ENCODE measurements at regions not wholly inside any gene's neighbourhood (a gene's known extent, or its start where the extent isn't known, plus 50 kb on each side); places are given as distances from the start of the nearest gene placed in this dataset.

- no peak for DNase-seq
- ChIA-PET POLR2A (interaction anchor here (1.1 to 1.6 kb wide), 2 partner anchors 178 to 190 kb away, joined by 4 read pairs; no protein-coding TSS in a partner anchor), CTCF (interaction anchor here (0.8 kb wide), 1 partner anchor 177 kb away, joined by 3 read pairs; no protein-coding TSS in a partner anchor)
- Mint-ChIP-seq H3K27me3 (no peaks in the 10 kb centered on the region), H3K36me3 (peaks cover 3 to 16% (median 4%) of the 10 kb centered on the region in 3 donors), H3K27ac (peak overlapping the region; percentile 80 to 99 (median 95)), H3K4me3 (peak overlapping the region; percentile 88 to 96 (median 94)), H3K4me1 (peaks cover 30 to 41% (median 39%) of the 10 kb centered on the region in 3 donors), H3K9me3 (no peaks in the 10 kb centered on the region)
- no peaks in the 10 kb centered on the region for H3K27me3 ChIP-seq (ENCODE audit: insufficient read depth, low read length, poor library complexity, severe bottlenecking)
- H3K4me1 ChIP-seq (ENCODE audit: insufficient read depth, low read length) = peaks cover 20% of the 10 kb centered on the region
- peak overlapping the region; percentile 77 for H3K27ac ChIP-seq (ENCODE audit: low read depth, low read length)
- no peaks in the 10 kb centered on the region for H3K9me3 ChIP-seq (ENCODE audit: low read length)
- H3K36me3 ChIP-seq (ENCODE audit: insufficient read depth, low read length) = no peaks in the 10 kb centered on the region
- peak overlapping the region; percentile 71 for H3K4me3 ChIP-seq (ENCODE audit: low read length)
These were observed 186.8 kb downstream of the ZEB2 start for GRCh38 chr2:144333143-144333555.

DNA sequence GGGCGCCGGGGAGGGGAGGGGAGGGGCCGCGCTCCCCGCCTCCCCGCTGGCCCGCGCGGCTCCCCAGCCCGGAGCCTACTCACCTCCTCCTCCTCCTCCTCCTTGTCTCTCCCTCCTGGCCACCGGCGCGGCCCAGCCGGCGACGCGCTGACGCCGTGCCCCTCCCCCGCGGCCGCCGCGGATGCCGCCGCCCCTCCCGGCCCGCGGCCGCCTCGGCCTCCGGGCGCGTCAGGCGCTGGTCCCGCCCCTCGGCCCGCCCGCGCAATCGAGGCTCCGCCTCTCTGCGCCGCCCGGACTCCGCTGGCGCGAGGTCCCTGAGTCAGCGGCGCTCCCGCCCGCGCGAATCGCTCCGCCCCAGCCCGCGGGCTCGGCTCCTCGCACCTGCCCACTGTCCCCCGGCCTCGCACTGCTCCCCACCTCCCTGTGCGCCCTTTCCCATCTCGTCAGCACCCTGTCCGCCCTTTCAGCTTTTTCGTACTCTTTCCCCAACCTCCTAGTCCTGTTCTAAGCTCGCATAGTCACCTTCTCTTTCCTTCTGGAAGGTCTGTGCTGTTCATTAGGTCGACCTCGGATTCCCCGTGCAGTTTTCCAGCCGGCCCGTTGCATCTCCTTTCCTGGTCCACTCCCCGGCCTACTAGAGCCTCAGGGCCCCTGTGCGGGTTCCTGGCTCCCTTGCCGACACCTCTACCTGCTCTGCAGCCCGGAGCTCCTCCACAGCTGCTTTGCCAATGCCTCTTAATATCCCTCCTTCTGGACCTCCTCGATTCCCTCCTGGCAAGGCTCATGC is 187.4 kb downstream of the ZEB2 start:
- Mint-ChIP-seq H3K4me3 (peak overlapping the region; percentile 88 to 96 (median 94)), H3K9me3 (no peaks in the 10 kb centered on the region), H3K36me3 (peaks cover 3 to 16% (median 4%) of the 10 kb centered on the region in 3 donors), H3K4me1 (peaks cover 32 to 45% (median 41%) of the 10 kb centered on the region in 3 donors), H3K27ac (peak overlapping the region; percentile 80 to 99 (median 95)), H3K27me3 (no peaks in the 10 kb centered on the region)
- peak overlapping the region; percentile 77 for H3K27ac ChIP-seq (ENCODE audit: low read depth, low read length)
- peaks cover 20% of the 10 kb centered on the region for H3K4me1 ChIP-seq (ENCODE audit: insufficient read depth, low read length)
- H3K9me3 ChIP-seq (ENCODE audit: low read length) = no peaks in the 10 kb centered on the region
- H3K36me3 ChIP-seq (ENCODE audit: insufficient read depth, low read length) = no peaks in the 10 kb centered on the region
- ChIA-PET POLR2A (interaction anchor here (1.1 to 1.6 kb wide), 2 partner anchors 178 to 191 kb away, joined by 4 read pairs; no protein-coding TSS in a partner anchor), CTCF (interaction anchor here (0.8 to 1.1 kb wide), 2 partner anchors 12 to 178 kb away, joined by 3 to 5 read pairs; no protein-coding TSS in a partner anchor)
- H3K27me3 ChIP-seq (ENCODE audit: insufficient read depth, low read length, poor library complexity, severe bottlenecking) = no peaks in the 10 kb centered on the region
- DNase-seq = peak; percentile 83 to 91 (median 88)
- H3K4me3 ChIP-seq (ENCODE audit: low read length) = peak overlapping the region; percentile 71

DNA sequence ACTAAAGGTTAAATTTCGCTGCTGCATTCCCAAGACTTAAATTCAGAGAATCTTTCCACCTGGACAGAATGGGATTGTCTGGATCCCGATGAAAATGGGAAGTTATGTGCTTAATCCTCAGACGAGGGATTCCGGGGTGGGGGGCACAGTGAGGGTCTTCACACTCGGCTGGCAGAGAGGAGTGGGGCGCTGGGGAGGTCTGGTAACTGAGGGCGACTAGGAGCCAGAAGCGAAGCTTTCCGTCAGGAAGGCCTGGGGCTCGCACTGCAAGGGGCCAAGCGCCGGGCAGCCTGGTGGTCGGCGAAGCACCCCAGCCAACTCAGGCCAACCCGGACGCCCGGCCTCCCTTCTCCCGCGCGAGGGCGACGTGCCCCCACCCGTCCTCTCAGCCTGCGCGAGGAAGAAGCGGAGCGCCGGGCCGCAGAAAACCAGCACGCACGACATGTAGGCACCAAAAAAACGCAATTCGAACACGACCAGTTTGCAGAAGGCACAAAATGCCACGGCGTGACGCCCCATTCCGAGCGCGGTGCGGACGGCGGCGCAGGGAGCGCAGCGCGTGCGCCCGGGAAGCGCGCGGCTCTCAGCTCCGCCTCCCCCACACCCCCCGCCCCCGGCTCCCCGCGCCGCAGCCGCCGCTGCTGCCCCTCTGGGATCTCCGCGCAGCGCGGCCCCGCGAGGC is 188.1 kb downstream of the ZEB2 start:
- no peaks in the 10 kb centered on the region for H3K27me3 Mint-ChIP-seq
- Histone ChIP-seq H3K9me3 (ENCODE audit: low read length) (no peaks in the 10 kb centered on the region), H3K27ac (ENCODE audit: low read depth, low read length) (peak overlapping the region; percentile 71), H3K4me1 (ENCODE audit: insufficient read depth, low read length) (peaks cover 22% of the 10 kb centered on the region), H3K27me3 (ENCODE audit: insufficient read depth, low read length, poor library complexity, severe bottlenecking) (no peaks in the 10 kb centered on the region), H3K4me3 (ENCODE audit: low read length) (peak overlapping the region; percentile 60), H3K36me3 (ENCODE audit: insufficient read depth, low read length) (no peaks in the 10 kb centered on the region)
- H3K4me1 Mint-ChIP-seq = peaks cover 39 to 52% (median 48%) of the 10 kb centered on the region in 3 donors
- peak overlapping the region; percentile 91 to 98 (median 96) for H3K27ac Mint-ChIP-seq
- ChIA-PET CTCF (interaction anchor here (1.1 kb wide), 1 partner anchor 11 kb away, joined by 5 read pairs; no protein-coding TSS in a partner anchor), POLR2A (interaction anchor here (0.7 to 1.6 kb wide), 5 partner anchors 10 to 910 kb away, joined by 3 to 4 read pairs (median 4); no protein-coding TSS in a partner anchor)
- DNase-seq = peak in 4 of 5 donors; percentile 72 to 86 (median 78)
- H3K36me3 Mint-ChIP-seq = peaks cover 3 to 20% (median 4%) of the 10 kb centered on the region in 3 donors
- H3K4me3 Mint-ChIP-seq = peak overlapping the region; percentile 90 to 98 (median 95)
- H3K9me3 Mint-ChIP-seq = no peaks in the 10 kb centered on the region

DNA sequence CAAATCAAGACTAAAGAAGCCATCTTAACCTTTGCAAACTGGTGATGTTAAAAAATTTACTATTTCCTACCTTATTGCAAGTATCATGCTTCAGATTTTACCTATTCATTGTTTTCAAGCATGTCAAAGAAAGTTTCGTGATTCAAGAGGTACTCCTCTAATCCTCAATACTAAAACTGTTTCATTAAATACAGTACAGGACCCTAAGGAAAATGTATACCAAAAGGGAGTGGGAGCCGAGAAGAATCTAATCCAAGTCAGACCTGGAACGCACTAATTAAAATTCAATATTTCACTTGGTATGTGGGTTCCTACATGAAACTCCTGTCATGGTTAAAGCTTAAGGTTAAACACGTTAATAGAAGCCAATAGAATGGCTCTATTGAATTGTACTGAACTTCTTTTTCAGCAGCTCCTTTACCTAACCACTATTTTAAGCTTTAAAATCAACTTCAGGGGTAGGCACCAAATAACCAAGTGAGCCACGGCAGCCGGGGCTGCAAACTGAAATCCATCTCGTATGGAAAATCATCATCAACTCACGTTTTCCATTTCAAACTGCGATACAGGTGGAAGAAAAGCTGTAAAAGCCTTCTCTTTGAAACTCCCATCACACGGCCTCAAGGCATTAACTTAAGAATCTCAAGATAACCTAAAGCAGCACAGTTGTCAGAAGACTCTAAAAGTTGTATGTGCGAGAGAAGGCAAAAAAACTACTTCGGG is 188.8 kb downstream of the ZEB2 start:
- Histone ChIP-seq H3K27ac (ENCODE audit: low read depth, low read length) (peak overlapping the region; percentile 71), H3K36me3 (ENCODE audit: insufficient read depth, low read length) (no peaks in the 10 kb centered on the region), H3K4me1 (ENCODE audit: insufficient read depth, low read length) (peaks cover 25% of the 10 kb centered on the region), H3K9me3 (ENCODE audit: low read length) (no peaks in the 10 kb centered on the region), H3K4me3 (ENCODE audit: low read length) (peak overlapping the region; percentile 60), H3K27me3 (ENCODE audit: insufficient read depth, low read length, poor library complexity, severe bottlenecking) (no peaks in the 10 kb centered on the region)
- Mint-ChIP-seq H3K36me3 (peaks cover 4 to 22% (median 7%) of the 10 kb centered on the region in 3 donors), H3K27me3 (no peaks in the 10 kb centered on the region), H3K4me1 (peaks cover 43 to 59% (median 54%) of the 10 kb centered on the region in 3 donors), H3K9me3 (no peaks in the 10 kb centered on the region), H3K27ac (peak overlapping the region; percentile 91 to 98 (median 96)), H3K4me3 (peak overlapping the region; percentile 90 to 98 (median 95))
- DNase-seq = peak in 2 of 5 donors; percentile 6 to 52
- CTCF ChIA-PET = interaction anchor here (0.7 to 1.5 kb wide), 3 partner anchors 10 to 177 kb away, joined by 3 to 5 read pairs (median 3); no protein-coding TSS in a partner anchor
- POLR2A ChIA-PET = interaction anchor here (0.7 to 1.3 kb wide), 3 partner anchors 9 to 909 kb away, joined by 3 to 4 read pairs (median 3); no protein-coding TSS in a partner anchor

DNA sequence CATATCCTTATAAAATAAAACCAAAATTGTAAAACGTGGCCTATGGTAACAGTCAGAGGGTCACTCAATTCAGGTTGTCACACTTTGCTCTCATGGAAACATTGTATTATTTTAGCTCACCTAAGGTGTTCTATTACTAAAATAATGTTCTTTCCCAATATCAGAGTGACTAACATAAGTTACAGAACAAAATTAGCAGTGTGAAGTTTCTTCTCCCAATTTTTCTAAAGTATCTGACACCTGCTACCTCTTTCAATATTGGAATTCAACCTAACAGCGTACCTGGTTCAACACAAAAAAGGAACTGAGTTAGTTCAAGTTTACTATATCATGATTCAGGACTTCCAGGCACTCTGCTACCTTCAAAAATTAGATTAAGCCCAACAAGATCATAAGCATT is 190.4 kb downstream of the ZEB2 start:
- Histone ChIP-seq H3K4me1 (ENCODE audit: insufficient read depth, low read length) (peaks cover 39% of the 10 kb centered on the region), H3K4me3 (ENCODE audit: low read length) (no peak overlapping the region), H3K27ac (ENCODE audit: low read depth, low read length) (no peak overlapping the region), H3K27me3 (ENCODE audit: insufficient read depth, low read length, poor library complexity, severe bottlenecking) (no peaks in the 10 kb centered on the region), H3K9me3 (ENCODE audit: low read length) (no peaks in the 10 kb centered on the region), H3K36me3 (ENCODE audit: insufficient read depth, low read length) (no peaks in the 10 kb centered on the region)
- CTCF ChIA-PET = interaction anchor here (1.5 kb wide), 1 partner anchor 145 kb away, joined by 3 read pairs; no protein-coding TSS in a partner anchor
- H3K4me3 Mint-ChIP-seq = peak overlapping the region; percentile 38 to 98 (median 95)
- no peaks in the 10 kb centered on the region for H3K9me3 Mint-ChIP-seq
- H3K27ac Mint-ChIP-seq = peak overlapping the region; percentile 45 to 91 (median 85)
- DNase-seq = no peak
- POLR2A ChIA-PET = no interaction called here
- H3K36me3 Mint-ChIP-seq = peaks cover 4 to 22% (median 7%) of the 10 kb centered on the region in 3 donors
- no peaks in the 10 kb centered on the region for H3K27me3 Mint-ChIP-seq
- peaks cover 56 to 76% (median 68%) of the 10 kb centered on the region in 3 donors for H3K4me1 Mint-ChIP-seq

- Mint-ChIP-seq H3K27me3 (no peaks in the 10 kb centered on the region), H3K27ac (peak overlapping the region; percentile 71 to 97 (median 91)), H3K4me1 (peaks cover 62 to 81% (median 74%) of the 10 kb centered on the region in 3 donors), H3K4me3 (peak overlapping the region; percentile 68 to 95 (median 78)), H3K36me3 (peaks cover 4 to 22% (median 7%) of the 10 kb centered on the region in 3 donors), H3K9me3 (no peaks in the 10 kb centered on the region)
- Histone ChIP-seq H3K36me3 (ENCODE audit: insufficient read depth, low read length) (no peaks in the 10 kb centered on the region), H3K27me3 (ENCODE audit: insufficient read depth, low read length, poor library complexity, severe bottlenecking) (no peaks in the 10 kb centered on the region), H3K27ac (ENCODE audit: low read depth, low read length) (peak overlapping the region; percentile 11), H3K9me3 (ENCODE audit: low read length) (no peaks in the 10 kb centered on the region), H3K4me3 (ENCODE audit: low read length) (no peak overlapping the region), H3K4me1 (ENCODE audit: insufficient read depth, low read length) (peaks cover 42% of the 10 kb centered on the region)
- CTCF ChIA-PET = no interaction called here
- POLR2A ChIA-PET = no interaction called here
- peak in 4 of 5 donors; percentile 16 to 57 (median 22) for DNase-seq
These were observed 191.0 kb downstream of the ZEB2 start for GRCh38 chr2:144328938-144329337.

GRCh38 chr2:144326825-144327224 is 193.1 kb downstream of the ZEB2 start:
- CTCF ChIA-PET = no interaction called here
- peaks cover 42% of the 10 kb centered on the region for H3K4me1 ChIP-seq (ENCODE audit: insufficient read depth, low read length)

More at GRCh38 chr2:144326825-144327224, 193.1 kb downstream of the ZEB2 start:
- peak overlapping the region; percentile 70 to 98 (median 86) for H3K27ac Mint-ChIP-seq
- H3K9me3 ChIP-seq (ENCODE audit: low read length) = no peaks in the 10 kb centered on the region
- H3K27me3 Mint-ChIP-seq = no peaks in the 10 kb centered on the region
- no peaks in the 10 kb centered on the region for H3K27me3 ChIP-seq (ENCODE audit: insufficient read depth, low read length, poor library complexity, severe bottlenecking)
- DNase-seq = no peak
- no peak overlapping the region for H3K27ac ChIP-seq (ENCODE audit: low read depth, low read length)
- POLR2A ChIA-PET = no interaction called here
- peak overlapping the region; percentile 5 to 65 (median 35) for H3K4me3 Mint-ChIP-seq
- no peaks in the 10 kb centered on the region for H3K36me3 ChIP-seq (ENCODE audit: insufficient read depth, low read length)
- no peak overlapping the region for H3K4me3 ChIP-seq (ENCODE audit: low read length)
- H3K36me3 Mint-ChIP-seq = peaks cover 4 to 17% (median 7%) of the 10 kb centered on the region in 3 donors
- no peaks in the 10 kb centered on the region for H3K9me3 Mint-ChIP-seq
- peaks cover 68 to 91% (median 82%) of the 10 kb centered on the region in 3 donors for H3K4me1 Mint-ChIP-seq

Data from CD8-positive, alpha-beta memory T cell (primary cell).